ENCODE measurements at regions not wholly inside any gene's neighbourhood (a gene's known extent, or its start where the extent isn't known, plus 50 kb on each side); places are given as distances from the start of the nearest gene placed in this dataset.
"Not testable (repeated sequence)": the region's sequence is repeated elsewhere in the genome, so short reads cannot be mapped to it uniquely, and the experiment has no call there.

DNA sequence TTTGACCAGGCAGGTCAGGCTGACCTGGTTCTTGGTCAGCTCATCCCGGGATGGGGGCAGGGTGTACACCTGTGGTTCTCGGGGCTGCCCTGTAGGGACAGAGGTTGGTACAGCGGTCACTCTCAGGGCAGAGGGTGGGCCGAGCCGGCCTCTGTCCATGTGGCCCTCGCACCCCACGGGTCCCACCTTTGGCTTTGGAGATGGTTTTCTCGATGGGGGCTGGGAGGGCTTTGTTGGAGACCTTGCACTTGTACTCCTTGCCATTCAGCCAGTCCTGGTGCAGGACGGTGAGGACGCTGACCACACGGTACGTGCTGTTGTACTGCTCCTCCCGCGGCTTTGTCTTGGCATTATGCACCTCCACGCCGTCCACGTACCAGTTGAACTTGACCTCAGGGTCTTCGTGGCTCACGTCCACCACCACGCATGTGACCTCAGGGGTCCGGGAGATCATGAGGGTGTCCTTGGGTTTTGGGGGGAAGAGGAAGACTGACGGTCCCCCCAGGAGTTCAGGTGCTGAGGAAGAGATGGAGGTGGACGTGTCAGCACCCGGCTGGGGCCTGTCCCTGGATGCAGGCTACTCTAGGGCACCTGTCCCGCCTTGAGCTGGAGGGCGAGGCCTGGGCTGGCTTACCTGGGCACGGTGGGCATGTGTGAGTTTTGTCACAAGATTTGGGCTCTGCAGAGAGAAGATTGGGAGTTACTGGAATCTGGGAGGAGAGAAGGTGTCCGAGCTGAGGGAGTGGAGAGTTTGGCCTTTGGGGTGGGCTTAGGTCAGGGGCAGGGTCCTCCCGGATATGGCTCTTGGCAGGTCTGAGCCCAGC lies 215.5 kb downstream of the TMEM121 start:
- TF ChIP-seq, protein P1, sequence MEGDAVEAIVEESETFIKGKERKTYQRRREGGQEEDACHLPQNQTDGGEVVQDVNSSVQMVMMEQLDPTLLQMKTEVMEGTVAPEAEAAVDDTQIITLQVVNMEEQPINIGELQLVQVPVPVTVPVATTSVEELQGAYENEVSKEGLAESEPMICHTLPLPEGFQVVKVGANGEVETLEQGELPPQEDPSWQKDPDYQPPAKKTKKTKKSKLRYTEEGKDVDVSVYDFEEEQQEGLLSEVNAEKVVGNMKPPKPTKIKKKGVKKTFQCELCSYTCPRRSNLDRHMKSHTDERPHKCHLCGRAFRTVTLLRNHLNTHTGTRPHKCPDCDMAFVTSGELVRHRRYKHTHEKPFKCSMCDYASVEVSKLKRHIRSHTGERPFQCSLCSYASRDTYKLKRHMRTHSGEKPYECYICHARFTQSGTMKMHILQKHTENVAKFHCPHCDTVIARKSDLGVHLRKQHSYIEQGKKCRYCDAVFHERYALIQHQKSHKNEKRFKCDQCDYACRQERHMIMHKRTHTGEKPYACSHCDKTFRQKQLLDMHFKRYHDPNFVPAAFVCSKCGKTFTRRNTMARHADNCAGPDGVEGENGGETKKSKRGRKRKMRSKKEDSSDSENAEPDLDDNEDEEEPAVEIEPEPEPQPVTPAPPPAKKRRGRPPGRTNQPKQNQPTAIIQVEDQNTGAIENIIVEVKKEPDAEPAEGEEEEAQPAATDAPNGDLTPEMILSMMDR (IDR thresholded peaks at IDR 0.05): not testable (repeated sequence)
- not testable (repeated sequence) for TF ChIP-seq EP300 (IDR thresholded peaks at IDR 0.05)

Measured in stomach (tissue), 4 donors.